ENCODE measurements at regions not wholly inside any gene's neighbourhood (a gene's known extent, or its start where the extent isn't known, plus 50 kb on each side); places are given as distances from the start of the nearest gene placed in this dataset.

- Histone ChIP-seq H3K36me3 (no peaks in the 10 kb centered on the region), H3K27me3 (no peaks in the 10 kb centered on the region), H3K4me3 (no peak overlapping the region), H3K9me3 (no peaks in the 10 kb centered on the region), H3K27ac (no peak overlapping the region), H3K4me1 (peaks cover 12% of the 10 kb centered on the region)
- no peak for TF ChIP-seq EP300 (IDR thresholded peaks at IDR 0.05)
- TF ChIP-seq POLR2A (IDR thresholded peaks at IDR 0.05) = no peak
- no peak for TF ChIP-seq CTCF (IDR thresholded peaks at IDR 0.05)
- TF ChIP-seq POLR2AphosphoS5 (IDR thresholded peaks at IDR 0.05) = no peak
- WGBS = 66% methylated on average over 1 of the region's 1 CpG
- DNase-seq (ENCODE audit: low spot score in 2 of 2) = no peak
Measured at GRCh38 chr4:123874063-123874462, 477.5 kb downstream of the SPRY1 start.

DNA sequence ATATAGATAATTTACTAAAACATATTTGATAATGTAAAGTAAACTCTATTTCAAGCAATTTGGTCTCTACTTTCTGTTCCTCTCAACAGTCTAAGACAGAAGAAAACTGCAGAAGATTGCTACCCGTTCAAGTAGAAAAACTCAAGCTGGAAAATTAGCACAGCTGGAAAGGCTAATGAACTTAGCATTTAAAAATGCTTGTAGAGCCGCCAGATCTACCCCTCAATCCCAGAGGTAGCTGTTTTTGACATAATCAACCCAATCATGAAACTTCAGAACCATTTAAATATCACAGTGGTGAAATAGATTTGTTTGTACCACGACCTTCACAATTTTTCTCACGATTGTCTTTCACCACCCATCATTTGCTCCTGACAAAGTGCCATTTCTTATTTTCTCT, 479.5 kb downstream of the SPRY1 start:
- Histone ChIP-seq H3K4me3 (no peak overlapping the region), H3K9me3 (no peaks in the 10 kb centered on the region), H3K27me3 (no peaks in the 10 kb centered on the region), H3K36me3 (no peaks in the 10 kb centered on the region), H3K4me1 (peaks cover 2% of the 10 kb centered on the region), H3K27ac (no peak overlapping the region)
- TF ChIP-seq POLR2A (IDR thresholded peaks at IDR 0.05) = no peak
- no peak for TF ChIP-seq EP300 (IDR thresholded peaks at IDR 0.05)
- no peak for TF ChIP-seq CTCF (IDR thresholded peaks at IDR 0.05)
- DNase-seq (ENCODE audit: low spot score in 2 of 2) = no peak
- 76% methylated on average over 4 of the region's 4 CpGs for WGBS

- H3K4me3 ChIP-seq = no peak overlapping the region
- DNase-seq (ENCODE audit: low spot score in 2 of 2) = no peak
- H3K9me3 ChIP-seq = no peaks in the 10 kb centered on the region
- TF ChIP-seq POLR2AphosphoS5 (IDR thresholded peaks at IDR 0.05) (no peak), EP300 (IDR thresholded peaks at IDR 0.05) (no peak), CTCF (IDR thresholded peaks at IDR 0.05) (no peak), POLR2A (IDR thresholded peaks at IDR 0.05) (no peak)
- H3K27me3 ChIP-seq = no peaks in the 10 kb centered on the region
- H3K27ac ChIP-seq = no peak overlapping the region
- WGBS = 69% methylated on average over 2 of the region's 2 CpGs
- H3K4me1 ChIP-seq = peaks cover 2% of the 10 kb centered on the region
- H3K36me3 ChIP-seq = no peaks in the 10 kb centered on the region
Measured at GRCh38 chr4:123876671-123877101, 480.1 kb downstream of the SPRY1 start.

DNA sequence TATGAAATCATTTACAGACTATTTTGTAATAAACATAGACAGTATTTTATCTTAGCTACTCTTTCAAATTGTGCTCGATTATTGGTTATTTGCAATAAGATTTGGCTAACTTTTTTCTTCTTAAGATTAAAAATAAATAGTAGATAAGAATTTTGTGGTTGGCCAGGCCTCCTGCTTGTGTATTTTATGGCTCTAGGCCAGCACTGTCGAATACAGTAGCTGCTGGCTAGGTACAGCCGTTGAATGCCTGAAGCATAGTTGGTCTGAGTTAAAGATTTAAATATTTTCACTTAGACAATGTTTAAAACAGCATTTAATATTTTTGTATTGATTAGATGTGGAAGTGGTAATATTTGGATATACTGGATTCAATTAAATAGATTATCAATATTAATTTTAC, 481.0 kb downstream of the SPRY1 start:
- Histone ChIP-seq H3K27me3 (no peaks in the 10 kb centered on the region), H3K4me1 (peaks cover 2% of the 10 kb centered on the region), H3K9me3 (no peaks in the 10 kb centered on the region), H3K36me3 (no peaks in the 10 kb centered on the region), H3K4me3 (no peak overlapping the region), H3K27ac (no peak overlapping the region)
- TF ChIP-seq CTCF (IDR thresholded peaks at IDR 0.05) (no peak), POLR2AphosphoS5 (IDR thresholded peaks at IDR 0.05) (no peak), POLR2A (IDR thresholded peaks at IDR 0.05) (no peak), EP300 (IDR thresholded peaks at IDR 0.05) (no peak)
- no peak for DNase-seq (ENCODE audit: low spot score in 2 of 2)
- 45% methylated on average over 3 of the region's 3 CpGs for WGBS

GRCh38 chr4:123878976-123879375, 482.4 kb downstream of the SPRY1 start:
- H3K9me3 ChIP-seq = no peaks in the 10 kb centered on the region
- H3K4me3 ChIP-seq = no peak overlapping the region
- 90% methylated on average over 8 of the region's 8 CpGs for WGBS
- H3K4me1 ChIP-seq = peaks cover 2% of the 10 kb centered on the region
- H3K27me3 ChIP-seq = no peaks in the 10 kb centered on the region
- no peak for DNase-seq (ENCODE audit: low spot score in 2 of 2)
- H3K36me3 ChIP-seq = no peaks in the 10 kb centered on the region
- H3K27ac ChIP-seq = no peak overlapping the region
- TF ChIP-seq POLR2A (IDR thresholded peaks at IDR 0.05) (no peak), EP300 (IDR thresholded peaks at IDR 0.05) (no peak), CTCF (IDR thresholded peaks at IDR 0.05) (no peak), POLR2AphosphoS5 (IDR thresholded peaks at IDR 0.05) (no peak)

All from suprapubic skin (tissue), 4 donors.